Activated CD8-positive, alpha-beta T cell treated with anti-CD3 and anti-CD28 coated beads for 36 hours (primary cell): ENCODE measurements at regions not wholly inside any gene's neighbourhood (a gene's known extent, or its start where the extent isn't known, plus 50 kb on each side); places are given as distances from the start of the nearest gene placed in this dataset.

Experiments
- ATAC-seq: fragments of 200-7000 bp; cut with Tn5 transposase; one replicate; pipeline ENCODE4 v1.10.0; 2021; ENCODE audit warnings: mild to moderate bottlenecking, moderate library complexity
- CTCF ChIA-PET: fragments of 350-600 bp; sonication (Branson Sonifier 250); formaldehyde crosslinking; loops from one replicate; lab custom pipeline; 2021; ENCODE audit warnings: antibody characterized with exemption; lab: Charles Lee
- POLR2A ChIA-PET: fragments of 350-600 bp; sonication (Branson Sonifier 250); formaldehyde crosslinking; loops from one replicate; lab custom pipeline; 2021; ENCODE audit warnings: antibody characterized with exemption; lab: Charles Lee
- DNase-seq: peaks from one replicate; pipeline ENCODE4 v3.0.0-alpha.2; 2020
- H3K27ac Mint-ChIP-seq: one replicate; pipeline ENCODE4 v1.8.0; 2021; ENCODE audit warnings: mild to moderate bottlenecking, mixed read lengths
- H3K27me3 Mint-ChIP-seq: one replicate; pipeline ENCODE4 v1.8.0; 2021; ENCODE audit warnings: mixed read lengths
- H3K36me3 Mint-ChIP-seq: one replicate; pipeline ENCODE4 v1.8.0; 2021; ENCODE audit warnings: low read depth, mixed read lengths
- H3K4me1 Mint-ChIP-seq: one replicate; pipeline ENCODE4 v1.8.0; 2021; ENCODE audit warnings: low read depth, mixed read lengths
- H3K4me3 Mint-ChIP-seq: one replicate; pipeline ENCODE4 v1.8.0; 2021; ENCODE audit warnings: mild to moderate bottlenecking, moderate library complexity, mixed read lengths
- H3K9me3 Mint-ChIP-seq: one replicate; pipeline ENCODE4 v1.8.0; 2021; ENCODE audit warnings: mixed read lengths
- CTCF ChIP-seq: fragments of 200-600 bp; IDR thresholded peaks from one replicate; pipeline ENCODE4 v1.8.0; 2022; ENCODE audit warnings: antibody characterized with exemption, mild to moderate bottlenecking
- intact Hi-C: fragments of 100-400 bp; cut with micrococcal nuclease; formaldehyde crosslinking; loops from one replicate; pipeline ENCODE4 v1.10.0; 2022

- Mint-ChIP-seq H3K36me3 (no peaks in the 10 kb centered on the region), H3K4me3 (no peak overlapping the region), H3K27ac (no peak overlapping the region), H3K9me3 (peaks cover 3% of the 10 kb centered on the region), H3K4me1 (no peaks in the 10 kb centered on the region), H3K27me3 (peaks cover 3% of the 10 kb centered on the region)
- no peak for DNase-seq
- no peak for TF ChIP-seq CTCF
- intact Hi-C loops = no loop called here
- ChIA-PET CTCF (no interaction called here), POLR2A (no interaction called here)
- no peak for ATAC-seq
Observed at GRCh38 chr2:55973673-55974072, 50.1 kb upstream of the EFEMP1 start.

GRCh38 chr2:55976681-55977080 is 53.1 kb upstream of the EFEMP1 start:
- CTCF ChIA-PET = interaction anchor here (1.3 kb wide), 1 partner anchor 259 kb away, joined by 3 read pairs; no protein-coding TSS in a partner anchor
- no peak for ATAC-seq
- Mint-ChIP-seq H3K4me1 (no peaks in the 10 kb centered on the region), H3K4me3 (no peak overlapping the region), H3K27me3 (no peaks in the 10 kb centered on the region), H3K27ac (no peak overlapping the region), H3K9me3 (peaks cover 8% of the 10 kb centered on the region), H3K36me3 (no peaks in the 10 kb centered on the region)
- POLR2A ChIA-PET = no interaction called here
- intact Hi-C loops = no loop called here
- no peak for DNase-seq
- no peak for TF ChIP-seq CTCF

DNA sequence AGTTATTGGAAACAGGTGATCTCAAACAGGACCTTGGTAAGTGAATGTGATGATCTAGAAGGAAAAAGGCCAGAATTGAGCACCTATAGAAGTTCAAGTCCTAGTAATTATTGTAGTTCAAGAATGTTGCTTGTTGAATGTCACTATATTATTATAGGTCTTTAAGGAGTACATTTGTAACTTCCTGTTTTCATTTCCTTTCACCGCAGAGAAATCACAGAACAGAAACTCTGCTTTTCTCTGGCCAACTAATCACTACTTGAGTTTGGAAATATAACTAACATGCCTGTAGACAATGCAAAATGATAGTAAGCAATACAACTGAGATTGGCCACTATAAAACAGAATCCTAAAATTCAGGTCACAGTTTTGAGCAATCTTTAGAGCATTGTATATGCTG is 61.8 kb upstream of the EFEMP1 start:
- no peak overlapping the region for H3K4me3 Mint-ChIP-seq
- peaks cover 1% of the 10 kb centered on the region for H3K27me3 Mint-ChIP-seq
- peaks cover under 1% of the 10 kb centered on the region for H3K9me3 Mint-ChIP-seq
- no peaks in the 10 kb centered on the region for H3K4me1 Mint-ChIP-seq
- DNase-seq = no peak
- CTCF ChIA-PET = no interaction called here
- no peak for ATAC-seq
- H3K27ac Mint-ChIP-seq = no peak overlapping the region
- intact Hi-C loops = no loop called here
- TF ChIP-seq CTCF = no peak
- H3K36me3 Mint-ChIP-seq = no peaks in the 10 kb centered on the region
- POLR2A ChIA-PET = no interaction called here

DNA sequence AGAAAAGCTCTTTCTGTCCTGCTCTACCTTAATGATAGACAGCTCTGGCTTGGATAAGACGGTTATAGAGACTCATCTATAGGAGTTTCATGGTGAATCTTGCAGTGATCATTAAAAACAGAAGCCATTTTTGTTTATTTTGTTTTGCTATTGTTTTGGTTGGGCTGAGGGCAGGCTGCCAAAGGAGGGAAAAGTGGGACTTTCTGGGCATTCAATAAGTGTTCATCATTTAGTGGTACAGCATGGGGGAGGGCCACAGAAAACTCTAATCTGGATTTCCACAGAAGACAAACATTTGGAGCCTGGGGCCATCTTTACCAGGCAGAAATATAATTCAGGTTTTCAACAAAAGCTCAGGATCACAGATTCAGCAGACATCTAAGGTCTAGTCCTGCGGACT is 62.4 kb upstream of the EFEMP1 start:
- no peaks in the 10 kb centered on the region for H3K4me1 Mint-ChIP-seq
- H3K36me3 Mint-ChIP-seq = no peaks in the 10 kb centered on the region
- no peaks in the 10 kb centered on the region for H3K9me3 Mint-ChIP-seq
- TF ChIP-seq CTCF = no peak
- intact Hi-C loops = no loop called here
- ATAC-seq (no peak), DNase-seq (no peak)
- peaks cover 1% of the 10 kb centered on the region for H3K27me3 Mint-ChIP-seq
- H3K27ac Mint-ChIP-seq = no peak overlapping the region
- ChIA-PET CTCF (no interaction called here), POLR2A (no interaction called here)
- H3K4me3 Mint-ChIP-seq = no peak overlapping the region

DNA sequence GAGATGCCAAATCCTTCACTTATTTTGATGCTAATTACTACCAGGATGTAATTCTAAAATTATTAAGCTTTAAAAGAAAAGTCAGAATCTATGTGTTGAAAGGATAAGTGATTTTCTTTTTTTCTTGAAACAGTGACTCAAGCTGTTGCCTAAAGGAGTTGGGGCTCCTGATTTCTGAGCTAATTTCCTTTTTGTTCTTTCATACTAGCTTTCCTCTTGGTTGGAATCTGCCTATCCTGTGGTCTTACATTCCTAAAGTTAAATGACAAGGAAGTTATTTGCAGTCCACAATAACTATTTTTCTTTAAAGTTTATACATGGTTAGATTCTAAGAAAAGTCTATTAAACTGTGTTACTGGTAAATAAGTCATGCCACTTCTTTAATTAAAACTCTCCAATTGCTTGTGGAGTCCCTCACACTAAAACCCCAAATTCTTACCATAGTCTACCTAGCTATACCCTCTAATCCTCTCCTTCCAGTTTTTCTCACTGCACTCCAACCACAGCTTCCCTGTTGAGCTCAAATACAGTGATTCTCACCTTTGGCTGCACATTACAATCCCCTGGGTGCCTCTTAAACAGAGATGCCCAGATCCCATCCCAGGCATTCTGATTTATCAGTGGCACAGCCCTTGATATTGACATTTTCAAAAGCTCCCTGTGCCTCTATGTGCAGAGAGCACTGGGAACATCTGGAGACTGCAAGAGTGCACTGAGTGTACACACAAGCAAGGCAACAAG is 63.3 kb upstream of the EFEMP1 start:
- no peak for ATAC-seq
- POLR2A ChIA-PET = interaction anchor here (0.6 kb wide), 1 partner anchor 139 kb away, joined by 3 read pairs; no protein-coding TSS in a partner anchor
- DNase-seq = no peak
- Mint-ChIP-seq H3K4me1 (no peaks in the 10 kb centered on the region), H3K9me3 (no peaks in the 10 kb centered on the region), H3K36me3 (no peaks in the 10 kb centered on the region), H3K4me3 (no peak overlapping the region), H3K27me3 (peaks cover 3% of the 10 kb centered on the region), H3K27ac (no peak overlapping the region)
- CTCF ChIA-PET = no interaction called here
- TF ChIP-seq CTCF = no peak
- intact Hi-C loops = no loop called here
